Lung microvascular endothelial cell (primary cell): ENCODE measurements at regions not wholly inside any gene's neighbourhood (a gene's known extent, or its start where the extent isn't known, plus 50 kb on each side); places are given as distances from the start of the nearest gene placed in this dataset.

Experiments used
- DNase-seq, 2 donors: peaks; one replicate each; pipeline versions ENCODE4 v3.0.0 to v3.0.0-alpha.2; 2010; ENCODE audit warnings: low read depth in 2 of 2

- no peak for DNase-seq
Measured at GRCh38 chr3:144221761-144222160, 250.1 kb downstream of the DIPK2A start.

DNA sequence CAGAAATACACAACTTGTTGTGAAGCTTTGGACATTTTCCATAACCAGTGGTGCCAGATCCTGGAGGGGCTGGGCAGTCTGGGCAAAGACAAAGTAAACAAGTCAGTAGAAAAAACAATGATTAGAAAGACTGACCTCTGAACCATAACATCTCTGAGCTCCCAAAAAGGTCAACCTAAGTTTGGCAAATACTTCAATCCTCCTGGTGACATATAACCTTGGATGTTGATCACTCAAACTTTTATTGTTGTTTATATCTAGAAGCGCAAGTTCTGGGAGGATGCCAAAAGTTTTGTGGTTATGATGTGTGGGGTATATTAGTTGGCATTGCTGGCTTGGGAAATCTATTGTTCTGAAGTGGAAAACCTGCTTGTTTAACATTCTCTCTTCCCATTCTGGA is 257.7 kb downstream of the DIPK2A start:
- DNase-seq = peak in 1 of 2 donors; percentile 0

GRCh38 chr3:144229953-144230352 is 258.3 kb downstream of the DIPK2A start:
- no peak for DNase-seq

- DNase-seq = no peak
Measured at GRCh38 chr3:144235489-144235888, 263.9 kb downstream of the DIPK2A start.

GRCh38 chr3:144237351-144237750 is 265.7 kb downstream of the DIPK2A start:
- no peak for DNase-seq

GRCh38 chr3:144241404-144241803 is 269.8 kb downstream of the DIPK2A start:
- no peak for DNase-seq

DNA sequence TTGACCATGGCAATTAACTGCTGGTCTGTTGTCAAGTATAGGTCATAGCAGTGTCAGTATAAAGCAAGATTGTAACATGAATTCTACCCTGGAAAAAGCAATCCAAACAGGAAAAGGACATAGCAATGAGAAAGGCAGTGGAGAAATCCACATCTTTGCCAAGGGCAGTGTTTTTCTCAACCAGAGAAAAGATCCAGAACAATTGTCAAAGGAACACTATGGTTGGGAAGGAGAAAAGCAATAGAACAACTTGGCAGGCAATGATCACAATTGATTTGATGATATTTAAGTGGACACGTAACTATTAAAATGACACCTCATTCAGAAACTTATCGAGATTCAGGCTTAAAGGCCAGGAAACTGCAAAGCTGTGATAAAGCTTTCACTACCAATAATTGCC is 271.1 kb downstream of the DIPK2A start:
- DNase-seq = no peak

GRCh38 chr3:144244662-144245061 is 273.0 kb downstream of the DIPK2A start:
- no peak for DNase-seq

DNA sequence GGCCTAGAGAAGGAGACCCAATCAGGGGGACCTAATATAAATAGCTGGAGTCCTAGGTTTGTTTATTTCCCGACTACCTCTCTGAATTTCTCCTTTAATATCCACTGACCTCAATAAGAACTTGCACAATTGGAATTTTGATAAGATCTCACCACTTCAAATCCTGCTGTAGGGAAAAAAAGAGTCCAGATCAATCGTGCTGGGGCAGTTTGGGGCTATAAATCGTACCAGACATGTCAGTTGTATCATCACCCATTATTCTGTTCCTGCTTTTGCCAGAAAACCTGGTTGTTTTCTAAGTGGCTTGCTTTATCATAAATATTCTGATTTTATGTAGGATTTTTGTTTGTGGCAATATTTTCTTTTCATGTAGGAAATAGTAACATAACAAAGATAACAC is 281.3 kb downstream of the DIPK2A start:
- DNase-seq = no peak

- DNase-seq = no peak
Measured at GRCh38 chr3:144257381-144257780, 285.8 kb downstream of the DIPK2A start.

DNA sequence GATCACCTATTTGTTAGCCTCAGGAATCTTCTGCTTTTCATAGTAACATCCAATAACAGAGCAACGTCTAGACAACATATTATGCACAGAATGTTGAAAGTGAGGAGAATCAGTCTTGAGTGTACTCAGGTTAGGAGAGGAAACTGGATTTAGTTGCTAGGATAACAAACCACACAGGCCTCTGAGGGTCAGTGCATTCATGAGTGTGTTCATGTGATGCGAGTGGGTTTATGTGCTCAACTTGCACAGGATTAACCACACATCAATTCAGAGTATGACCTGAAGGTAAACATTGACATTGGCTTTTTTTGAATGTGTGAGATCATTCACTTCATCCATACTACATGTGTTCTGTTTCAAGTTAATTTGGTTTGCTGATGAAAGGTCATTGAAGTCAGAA is 287.6 kb downstream of the DIPK2A start:
- DNase-seq = no peak

- DNase-seq = no peak
Measured at GRCh38 chr3:144263706-144264105, 292.1 kb downstream of the DIPK2A start.

DNA sequence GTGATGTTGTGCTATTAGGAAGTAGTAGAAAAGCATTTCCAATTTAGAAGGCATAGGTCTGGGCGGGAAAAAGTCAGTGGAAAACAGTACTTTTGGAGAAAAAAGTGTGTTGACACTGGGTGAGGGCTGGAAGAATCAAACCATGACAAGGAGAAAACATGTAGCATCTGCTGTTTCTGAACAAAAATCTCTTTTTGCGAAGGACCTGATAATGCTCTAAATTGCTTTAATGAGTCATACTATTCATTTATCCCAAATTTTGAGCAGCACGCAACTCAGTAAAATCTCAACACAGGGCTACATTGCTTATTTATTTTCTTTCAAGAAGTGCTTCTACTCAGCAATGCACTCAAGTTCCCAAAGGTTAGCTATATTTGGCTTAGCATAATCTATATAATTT is 292.7 kb downstream of the DIPK2A start:
- DNase-seq = no peak

DNA sequence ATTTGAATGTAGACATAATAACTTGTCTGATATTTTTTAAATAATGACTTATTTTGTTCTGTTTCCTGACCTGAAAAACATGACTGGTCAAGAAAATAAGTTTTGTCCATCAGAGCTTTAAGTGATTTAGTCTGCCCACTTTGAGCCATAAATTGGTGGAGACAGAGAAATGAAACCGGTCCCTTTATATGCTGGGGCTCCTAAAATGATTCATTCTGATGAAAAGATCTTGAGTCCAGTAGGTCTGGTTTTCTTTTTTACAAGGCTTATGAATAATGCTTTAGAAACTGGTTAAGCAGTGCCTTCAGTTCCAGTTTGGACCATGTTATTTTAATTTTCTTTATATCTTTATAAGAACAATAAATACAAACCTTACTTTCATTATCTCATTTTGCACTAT is 293.2 kb downstream of the DIPK2A start:
- no peak for DNase-seq

GRCh38 chr3:144265542-144266100 is 294.0 kb downstream of the DIPK2A start:
- DNase-seq = no peak

DNA sequence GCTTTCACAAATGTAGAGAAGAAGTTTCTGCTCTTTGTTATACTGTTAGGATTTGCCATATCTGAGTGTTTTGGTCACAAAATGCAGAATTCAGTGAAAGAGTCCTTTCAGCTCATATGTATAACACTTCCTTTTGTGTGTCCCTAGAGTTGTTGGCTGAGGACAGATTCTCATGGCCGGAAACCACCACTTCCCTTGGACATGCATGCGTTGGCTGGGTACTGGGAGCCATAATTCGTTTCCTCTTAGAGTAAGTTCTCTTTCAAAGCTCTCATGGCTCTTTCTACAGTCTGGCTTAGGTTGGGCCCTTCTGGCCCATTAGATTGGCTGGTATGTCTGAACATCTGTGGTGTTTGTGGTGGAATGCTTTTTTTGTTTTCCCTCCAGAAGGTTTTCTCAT is 298.5 kb downstream of the DIPK2A start:
- no peak for DNase-seq

GRCh38 chr3:144272680-144273079 is 301.1 kb downstream of the DIPK2A start:
- no peak for DNase-seq

- no peak for DNase-seq
Measured at GRCh38 chr3:144273601-144274000, 302.0 kb downstream of the DIPK2A start.

- DNase-seq = no peak
Measured at GRCh38 chr3:144275005-144275404, 303.4 kb downstream of the DIPK2A start.

DNA sequence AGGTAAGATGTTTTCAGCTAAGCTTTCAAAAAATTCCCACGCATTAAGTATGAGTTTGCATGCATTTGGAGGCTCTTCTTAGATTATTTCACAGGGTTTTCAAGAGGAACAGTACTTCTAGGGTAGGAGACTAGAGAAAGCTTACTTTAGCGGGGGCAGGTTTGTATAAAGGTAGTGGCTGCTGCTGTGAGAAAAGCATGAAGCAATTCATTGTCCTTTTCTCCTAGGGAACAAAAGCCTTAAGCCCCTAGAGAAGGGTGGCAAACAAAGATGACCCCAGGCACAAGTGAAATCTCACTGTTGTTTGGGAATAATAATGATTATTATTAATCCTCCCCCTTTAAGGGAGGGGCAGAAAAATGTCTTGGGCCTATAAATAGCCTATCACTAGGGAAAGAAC is 310.7 kb downstream of the DIPK2A start:
- DNase-seq = no peak

DNA sequence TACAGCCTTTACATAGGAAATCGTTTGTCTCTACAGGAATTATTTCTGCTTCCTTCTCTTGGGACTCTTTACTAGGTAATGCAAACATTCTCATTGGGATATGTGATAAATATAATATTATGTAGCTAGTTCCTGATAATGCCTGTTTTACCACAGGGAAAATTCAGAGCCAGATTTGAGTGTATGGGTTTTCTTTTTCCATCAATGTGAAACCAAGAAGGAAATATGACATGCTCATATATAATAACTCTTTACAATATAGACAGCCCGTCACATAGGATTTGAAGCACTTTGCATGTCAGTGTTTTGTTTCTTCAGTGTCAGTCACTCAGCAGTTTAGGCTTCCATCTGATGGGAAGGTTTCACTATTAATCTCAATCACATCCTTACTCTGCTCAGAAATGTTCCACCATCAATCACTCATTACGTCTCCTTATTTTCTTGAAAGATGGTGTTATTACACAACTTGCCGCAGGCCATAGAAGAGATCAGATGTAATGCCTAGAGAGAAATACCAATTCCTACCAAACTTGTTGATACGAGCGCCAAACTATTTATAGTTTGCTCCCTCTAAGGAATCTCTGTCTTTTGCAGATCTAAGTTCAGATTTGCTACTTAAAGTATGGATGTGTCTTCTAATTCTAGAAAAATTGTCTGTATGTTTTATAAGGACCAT is 314.8 kb downstream of the DIPK2A start:
- no peak for DNase-seq

GRCh38 chr3:144287001-144287400 is 315.4 kb downstream of the DIPK2A start:
- DNase-seq = no peak

GRCh38 chr3:144289057-144289456 is 317.4 kb downstream of the DIPK2A start:
- DNase-seq = no peak
